ENCODE measurements at regions not wholly inside any gene's neighbourhood (a gene's known extent, or its start where the extent isn't known, plus 50 kb on each side); places are given as distances from the start of the nearest gene placed in this dataset.
"Not testable (repeated sequence)": the region's sequence is repeated elsewhere in the genome, so short reads cannot be mapped to it uniquely, and the experiment has no call there.

GRCh38 chr5:82532075-82532474, 253.9 kb upstream of the RPS23 start:
- not testable (repeated sequence) for DNase-seq

DNA sequence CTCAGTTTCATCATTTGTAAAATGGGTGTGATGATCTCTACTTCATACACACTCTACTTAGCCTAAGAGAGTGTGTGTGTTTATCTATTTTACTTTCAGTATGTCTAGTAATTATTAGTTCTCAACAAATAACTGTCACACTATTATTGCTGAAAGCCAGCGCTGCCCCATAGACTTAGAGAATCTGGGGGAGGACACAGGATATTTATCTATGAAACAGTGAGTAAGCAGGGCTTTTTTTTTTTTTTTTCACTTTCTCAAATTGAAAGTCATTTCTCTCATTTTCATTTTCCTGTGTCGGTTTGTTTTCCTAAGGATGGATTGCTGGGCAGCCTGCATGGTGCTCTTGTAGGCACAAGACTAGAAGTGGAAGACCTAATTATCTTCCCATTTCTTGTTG, 248.4 kb upstream of the RPS23 start:
- DNase-seq: no peak

DNA sequence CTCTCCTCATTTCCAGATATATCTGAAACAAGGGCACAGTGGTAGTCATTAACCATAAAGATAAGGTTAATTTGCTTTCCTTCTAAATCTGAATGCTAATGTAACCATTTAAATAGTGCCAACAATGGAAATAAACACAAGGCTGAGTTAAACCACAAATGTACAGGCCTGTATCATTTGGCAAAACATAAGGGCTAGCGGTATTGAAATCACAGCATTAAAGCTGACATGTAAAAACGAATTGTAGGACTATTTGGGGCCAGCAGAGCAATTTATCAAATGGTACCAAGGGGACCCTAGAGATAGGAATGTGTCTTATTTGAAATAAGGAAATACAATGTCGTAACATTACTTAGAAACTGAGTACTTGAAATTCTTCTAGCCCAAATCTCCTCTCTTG, 247.5 kb upstream of the RPS23 start:
- DNase-seq: no peak

GRCh38 chr5:82523633-82524032, 245.5 kb upstream of the RPS23 start:
- no peak for DNase-seq

GRCh38 chr5:82522897-82523296, 244.7 kb upstream of the RPS23 start:
- DNase-seq: no peak

DNA sequence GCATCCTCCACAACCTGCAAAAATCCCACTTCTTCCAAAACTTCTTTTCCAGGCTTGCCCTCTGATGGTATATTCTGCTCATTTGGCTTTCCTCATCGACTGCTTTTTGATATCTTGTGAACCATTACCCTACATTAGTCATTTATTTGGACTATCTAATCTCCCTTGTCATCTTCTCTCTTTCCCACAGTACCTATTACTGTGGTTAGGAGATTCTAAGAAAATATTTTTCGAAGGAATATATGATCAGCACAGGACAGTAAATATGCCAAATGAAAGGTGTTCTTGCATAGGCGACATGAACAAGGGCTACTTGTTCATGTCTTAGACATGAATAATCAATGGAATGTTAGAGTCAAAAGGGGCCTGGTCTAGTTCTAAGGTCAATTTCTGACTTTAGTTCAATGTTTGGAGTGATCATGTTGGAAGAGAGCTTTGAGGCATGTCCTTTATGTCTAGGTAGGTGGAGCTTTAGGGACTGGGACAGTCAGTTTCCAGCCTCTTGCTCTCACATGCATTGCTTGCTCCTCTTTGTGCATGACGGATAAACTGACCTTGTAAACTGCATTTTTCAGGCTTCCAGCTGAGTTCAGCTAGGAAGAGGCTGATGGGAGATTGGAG, 243.4 kb upstream of the RPS23 start:
- no peak for DNase-seq

- DNase-seq: no peak
These were observed 241.4 kb upstream of the RPS23 start for GRCh38 chr5:82519558-82519957.

DNA sequence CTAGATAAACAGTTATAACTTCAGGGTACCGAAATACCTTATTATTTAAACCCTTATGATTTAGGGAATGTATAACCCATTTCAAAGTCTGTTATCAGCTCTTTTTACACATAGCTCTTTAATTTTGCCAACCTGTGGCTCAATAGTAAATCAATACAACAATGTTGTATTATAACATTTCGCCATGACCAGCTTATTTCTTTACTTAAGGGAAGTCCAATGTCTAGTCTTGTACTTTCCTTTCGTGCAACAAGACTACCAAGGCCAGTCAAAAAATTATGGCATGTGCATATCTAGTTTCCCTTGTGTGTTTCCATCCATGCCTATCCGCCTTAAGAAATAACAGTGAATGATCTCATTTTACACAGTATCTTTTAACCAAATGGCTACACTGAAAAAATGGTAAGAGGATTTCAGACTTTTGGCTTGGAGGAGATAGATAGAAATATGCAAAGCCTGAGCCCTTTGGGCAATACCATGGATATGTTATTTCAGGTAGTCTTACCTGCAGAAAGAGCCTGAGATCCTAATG, 239.5 kb upstream of the RPS23 start:
- DNase-seq: no peak

GRCh38 chr5:82513738-82514137, 235.6 kb upstream of the RPS23 start:
- no peak for DNase-seq

- DNase-seq: no peak
These were observed 233.9 kb upstream of the RPS23 start for GRCh38 chr5:82512025-82512424.

GRCh38 chr5:82511134-82511533, 233.0 kb upstream of the RPS23 start:
- no peak for DNase-seq

DNA sequence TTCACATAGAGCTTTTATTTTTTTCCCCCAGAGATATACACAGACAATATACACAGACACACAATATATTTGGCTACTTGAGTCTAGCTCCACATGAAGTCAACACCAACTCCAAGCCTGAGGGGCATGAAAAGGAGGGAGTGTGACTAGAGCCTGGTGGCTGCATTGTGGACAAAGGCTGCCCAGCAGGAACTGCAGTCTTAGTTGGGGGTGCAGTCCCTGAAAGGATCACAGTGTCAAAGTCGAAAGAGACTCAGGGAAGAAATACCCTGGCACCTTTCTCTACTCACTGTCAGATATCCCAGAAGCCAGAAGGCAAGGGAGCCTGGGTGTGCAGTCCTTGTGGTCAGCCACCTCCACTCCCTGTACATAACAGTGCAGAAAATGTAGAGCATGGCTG, 231.6 kb upstream of the RPS23 start:
- no peak for DNase-seq

- DNase-seq: not testable (repeated sequence)
These were observed 228.2 kb upstream of the RPS23 start for GRCh38 chr5:82506390-82506789.

GRCh38 chr5:82499725-82500244, 221.6 kb upstream of the RPS23 start:
- no peak for DNase-seq

DNA sequence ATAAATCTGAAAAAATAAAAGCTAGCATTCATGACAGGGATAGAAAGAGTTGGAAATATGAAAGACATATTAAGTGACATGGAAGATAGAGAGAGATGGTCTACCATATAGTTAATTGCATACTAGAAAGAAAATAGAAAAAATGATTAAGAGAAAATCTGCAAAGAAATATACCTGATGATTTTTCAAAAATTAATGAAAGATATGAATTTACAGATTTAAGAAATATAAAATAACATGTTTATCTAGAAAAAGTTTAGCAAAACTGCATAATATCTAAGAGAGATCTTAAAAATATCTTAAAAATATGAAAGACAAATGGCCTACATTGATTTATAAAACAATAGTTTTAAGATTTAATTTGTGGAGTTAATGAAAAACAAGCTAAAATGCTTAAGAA, 219.1 kb upstream of the RPS23 start:
- DNase-seq: no peak

DNA sequence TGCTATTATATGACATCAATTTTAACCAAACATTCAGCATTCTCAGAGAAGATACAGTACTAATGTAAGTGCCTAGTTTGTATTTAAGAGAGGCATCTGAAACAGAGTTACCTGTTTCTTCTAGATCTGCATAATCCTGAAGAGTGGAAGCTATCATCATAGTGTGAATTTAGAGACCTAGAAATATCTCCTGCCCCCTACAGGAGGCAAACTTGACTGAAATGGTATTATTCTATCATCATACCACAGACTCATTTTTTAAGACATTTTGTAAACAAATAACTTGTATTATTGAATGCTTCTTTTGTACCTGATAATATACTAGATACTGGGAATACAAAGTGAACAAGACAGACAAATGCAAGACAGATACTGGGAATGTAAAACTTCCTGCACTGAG, 216.8 kb upstream of the RPS23 start:
- no peak for DNase-seq

- DNase-seq: no peak
These were observed 215.1 kb upstream of the RPS23 start for GRCh38 chr5:82493221-82493620.

DNA sequence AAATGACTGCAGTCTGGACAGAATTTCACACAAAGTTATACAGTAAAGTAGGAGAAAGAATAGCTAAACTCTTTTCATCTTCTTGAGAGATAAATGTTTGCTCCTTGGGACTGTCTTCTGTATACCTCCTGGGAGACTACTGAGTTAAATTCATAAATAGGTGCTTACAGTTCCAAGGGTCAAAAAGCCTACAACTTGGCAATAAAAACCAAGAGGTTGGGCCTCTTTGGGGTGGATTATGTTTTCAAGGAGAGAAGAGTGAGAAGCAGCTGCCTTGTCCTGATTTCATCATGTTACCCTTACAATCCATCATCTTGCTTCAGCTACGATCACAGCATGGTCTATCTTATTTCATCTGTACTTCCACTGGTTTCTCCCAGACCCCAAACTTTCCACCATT, 213.2 kb upstream of the RPS23 start:
- no peak for DNase-seq

DNA sequence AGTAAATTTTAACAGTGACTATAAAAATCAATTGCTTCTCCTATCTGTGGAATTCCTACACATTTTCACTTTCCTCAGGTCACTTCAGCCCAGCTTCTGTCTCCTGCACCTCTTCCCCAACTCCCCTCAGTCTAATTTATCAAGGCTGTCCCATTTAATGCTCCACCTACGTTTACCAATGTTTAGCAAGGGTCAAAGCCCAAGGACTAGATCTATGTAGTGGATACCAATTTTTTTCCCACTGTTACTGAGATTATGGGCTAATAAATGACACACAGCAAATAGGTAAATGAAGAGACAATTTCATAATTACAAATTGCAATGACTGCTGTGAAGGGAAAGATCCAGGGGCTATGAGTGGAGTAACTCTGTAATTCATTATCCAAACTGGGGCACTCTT, 211.5 kb upstream of the RPS23 start:
- no peak for DNase-seq

DNA sequence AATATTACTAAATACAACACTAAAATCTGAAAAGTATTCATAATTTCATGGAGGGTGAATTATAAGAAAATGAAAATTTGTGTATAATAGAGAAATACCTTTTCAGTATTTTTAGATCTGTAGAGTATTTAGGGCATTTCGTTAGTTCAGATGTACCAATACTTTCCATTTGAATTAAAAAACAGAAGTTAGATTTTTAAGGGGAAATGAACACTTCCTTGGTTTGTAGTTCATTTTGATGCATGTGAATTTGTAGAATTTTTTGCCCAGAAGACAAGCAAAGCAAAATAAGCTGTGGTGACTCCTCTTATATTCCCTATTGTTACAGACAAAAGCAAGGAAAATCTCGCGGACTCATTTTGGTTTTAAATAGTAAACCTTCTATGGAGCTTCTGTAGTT, 209.0 kb upstream of the RPS23 start:
- no peak for DNase-seq

- no peak for DNase-seq
These were observed 202.2 kb upstream of the RPS23 start for GRCh38 chr5:82480331-82480730.

GRCh38 chr5:82476155-82476554, 198.0 kb upstream of the RPS23 start:
- DNase-seq: no peak

GRCh38 chr5:82473262-82473661, 195.1 kb upstream of the RPS23 start:
- no peak for DNase-seq

DNA sequence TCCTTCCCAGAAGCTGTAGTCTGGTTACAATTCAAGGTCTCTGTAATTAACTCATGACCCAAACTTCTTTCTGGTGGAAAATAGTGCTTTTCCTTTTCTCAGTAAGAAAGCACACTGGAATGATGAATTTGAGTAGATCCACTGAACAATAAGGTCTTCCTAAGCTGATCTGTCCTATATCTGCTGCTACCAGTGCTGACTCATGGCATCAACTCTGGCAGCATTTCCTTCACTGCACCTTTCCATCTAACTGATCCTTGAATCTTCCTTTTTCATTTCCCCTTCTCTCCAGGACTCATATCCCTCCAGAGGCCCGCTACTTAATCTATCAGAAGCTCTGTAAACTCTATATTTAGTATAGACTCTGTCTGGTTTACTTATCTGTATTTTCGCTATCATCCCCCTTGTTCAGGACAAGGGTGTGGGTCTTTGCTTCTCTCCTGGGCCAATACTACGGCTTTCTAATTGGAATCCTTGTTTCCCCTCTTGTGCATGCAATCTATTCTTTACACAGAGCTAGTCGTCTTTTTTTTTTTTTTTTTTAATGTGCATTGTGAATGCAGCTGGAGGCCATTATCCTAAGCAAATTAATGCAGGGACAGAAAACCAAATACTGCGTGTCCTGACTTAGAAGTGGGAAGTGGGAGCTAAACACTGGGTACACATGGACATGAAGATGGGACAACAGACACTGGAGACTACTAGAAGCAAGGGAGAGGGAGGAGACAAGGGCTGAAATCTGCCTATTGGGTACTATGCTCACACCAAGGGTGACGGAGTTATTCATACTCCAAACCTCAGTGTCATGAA, 192.2 kb upstream of the RPS23 start:
- DNase-seq: no peak

Measured in CD4-positive, alpha-beta T cell treated with Interleukin-6 for 4 hours (primary cell).